HUES48 (cell line): ENCODE measurements at regions not wholly inside any gene's neighbourhood (a gene's known extent, or its start where the extent isn't known, plus 50 kb on each side); places are given as distances from the start of the nearest gene placed in this dataset.

Experiments
- H3K27ac ChIP-seq: one replicate; pipeline ENCODE4 v1.7.0; 2013; ENCODE audit warnings: low read depth, low read length, inconsistent platforms
- H3K27me3 ChIP-seq: 2 replicates; pipeline ENCODE4 v1.6.1; 2013; ENCODE audit warnings: mild to moderate bottlenecking, low read length; ENCODE audit not compliant: control insufficient read depth, insufficient read depth
- H3K36me3 ChIP-seq: 2 replicates; pipeline ENCODE4 v1.6.1; 2013; ENCODE audit warnings: low read length; ENCODE audit not compliant: control insufficient read depth, insufficient read depth
- H3K4me1 ChIP-seq: 2 replicates; pipeline ENCODE4 v1.6.1; 2013; ENCODE audit warnings: mild to moderate bottlenecking, low read length; ENCODE audit not compliant: control insufficient read depth, insufficient read depth
- H3K4me3 ChIP-seq: 2 replicates; pipeline ENCODE4 v1.5.1; 2013; ENCODE audit warnings: mild to moderate bottlenecking, low read depth, low read length
- H3K9ac ChIP-seq: 2 replicates; pipeline ENCODE4 v1.6.1; 2013; ENCODE audit warnings: mild to moderate bottlenecking, low read depth, low read length, moderate library complexity
- H3K9me3 ChIP-seq: 2 replicates; pipeline ENCODE4 v1.6.1; 2013; ENCODE audit warnings: low read length; ENCODE audit not compliant: control insufficient read depth, insufficient read depth

DNA sequence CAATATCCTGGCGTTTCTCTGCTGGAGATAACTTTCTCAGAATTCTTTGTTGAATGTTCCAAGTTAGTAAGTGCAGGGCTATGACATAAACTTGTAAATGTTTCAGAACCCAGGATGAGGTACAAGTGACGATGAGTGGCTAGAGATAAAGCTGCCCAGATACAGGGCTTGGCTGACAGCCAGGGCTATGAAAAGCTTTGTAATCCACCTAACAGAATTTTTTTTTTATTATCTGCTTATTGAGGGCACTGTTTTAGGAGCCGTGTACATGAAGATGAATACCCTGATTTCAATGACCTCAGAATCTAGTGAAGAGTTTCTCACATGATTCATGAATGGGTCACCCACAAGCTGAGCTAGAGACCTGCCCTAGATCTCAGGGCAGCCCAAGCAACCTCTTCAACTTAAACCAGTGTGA is 431.4 kb downstream of the DIPK2A start:
- Histone ChIP-seq H3K27ac (no peak overlapping the region), H3K27me3 (no peaks in the 10 kb centered on the region), H3K36me3 (no peaks in the 10 kb centered on the region), H3K9me3 (no peaks in the 10 kb centered on the region), H3K4me1 (no peaks in the 10 kb centered on the region), H3K9ac (no peak overlapping the region), H3K4me3 (no peak overlapping the region)

DNA sequence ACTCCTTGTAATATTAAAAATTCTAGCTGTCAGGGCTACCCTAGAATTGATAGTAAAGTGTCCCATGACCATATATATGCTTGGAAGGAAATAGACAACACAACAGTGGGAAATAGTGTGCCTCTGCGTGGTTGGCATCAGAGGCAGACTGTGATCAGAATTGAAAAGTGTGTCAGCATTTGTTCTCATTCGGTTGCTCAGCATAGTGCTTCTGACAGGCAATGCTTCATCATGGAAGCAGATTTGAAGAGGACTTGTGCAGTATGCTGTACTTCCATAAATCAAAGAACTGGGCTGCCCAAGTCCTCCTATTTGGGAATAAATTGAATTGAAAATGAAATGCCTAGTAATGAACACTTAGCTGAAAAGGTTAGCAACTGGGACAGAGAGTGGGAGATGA is 435.7 kb downstream of the DIPK2A start:
- Histone ChIP-seq H3K4me1 (no peaks in the 10 kb centered on the region), H3K27ac (no peak overlapping the region), H3K9me3 (no peaks in the 10 kb centered on the region), H3K36me3 (no peaks in the 10 kb centered on the region), H3K4me3 (no peak overlapping the region), H3K27me3 (no peaks in the 10 kb centered on the region), H3K9ac (no peak overlapping the region)

DNA sequence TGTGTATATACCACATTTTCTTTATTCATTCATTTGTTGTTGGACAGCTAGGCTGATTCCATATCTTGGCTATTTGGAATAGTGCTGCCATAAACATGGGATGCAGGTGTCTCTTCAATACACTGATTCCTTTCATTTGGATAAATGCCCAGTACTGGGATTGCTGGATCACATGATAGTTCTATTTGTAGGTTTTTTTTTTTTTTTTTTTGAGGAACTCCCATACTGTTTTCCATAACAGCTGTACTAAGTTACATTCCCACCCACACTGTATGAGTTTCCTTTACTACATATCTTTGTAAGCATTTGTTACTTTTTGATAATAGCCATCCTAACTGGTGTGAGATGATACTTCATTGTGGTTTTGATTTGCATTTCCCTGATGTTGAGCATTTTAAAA is 437.7 kb downstream of the DIPK2A start:
- H3K27ac ChIP-seq: no peak overlapping the region
- no peak overlapping the region for H3K4me3 ChIP-seq
- H3K36me3 ChIP-seq: no peaks in the 10 kb centered on the region
- no peaks in the 10 kb centered on the region for H3K9me3 ChIP-seq
- H3K4me1 ChIP-seq: no peaks in the 10 kb centered on the region
- no peaks in the 10 kb centered on the region for H3K27me3 ChIP-seq
- no peak overlapping the region for H3K9ac ChIP-seq

DNA sequence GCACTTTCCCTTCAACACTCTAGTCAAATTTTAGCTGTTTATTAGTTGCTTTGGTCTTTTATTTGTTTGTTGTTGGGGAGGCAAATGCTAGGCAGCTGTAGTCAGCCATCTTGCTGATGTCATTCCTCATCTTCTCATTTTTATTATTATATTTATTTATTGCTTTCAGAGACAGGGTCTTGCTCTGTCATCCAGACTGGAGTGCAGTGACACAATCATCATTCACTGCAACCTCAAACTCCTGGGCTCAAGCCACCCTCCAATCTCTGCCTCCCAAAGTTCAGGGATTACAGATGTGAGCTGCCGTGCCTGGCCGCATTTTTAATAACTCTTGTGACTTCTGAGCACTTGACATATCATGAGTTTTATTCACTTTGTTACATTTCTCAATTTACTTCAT is 441.4 kb downstream of the DIPK2A start:
- no peak overlapping the region for H3K9ac ChIP-seq
- H3K36me3 ChIP-seq: no peaks in the 10 kb centered on the region

DNA sequence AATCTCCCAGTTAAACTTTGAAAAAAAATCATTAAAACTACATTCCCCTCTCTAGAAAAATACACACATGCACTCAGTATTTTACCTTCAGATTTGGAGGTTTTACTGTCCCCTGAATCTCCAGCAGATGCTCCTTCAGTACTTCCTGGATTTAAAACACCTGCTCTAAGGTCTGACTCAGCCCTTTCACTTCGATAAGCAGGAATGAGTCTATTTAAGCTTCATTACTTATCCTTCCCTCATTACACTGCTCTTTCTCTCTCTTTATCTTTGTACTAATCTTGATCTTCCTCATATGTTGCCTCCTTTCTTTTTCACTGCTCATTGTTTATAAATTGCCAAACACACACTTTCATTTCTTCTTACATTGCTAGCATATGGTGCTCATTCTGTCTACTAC is 443.9 kb downstream of the DIPK2A start:
- no peak overlapping the region for H3K27ac ChIP-seq
- H3K27me3 ChIP-seq: no peaks in the 10 kb centered on the region
- no peak overlapping the region for H3K4me3 ChIP-seq
- no peaks in the 10 kb centered on the region for H3K9me3 ChIP-seq
- no peaks in the 10 kb centered on the region for H3K36me3 ChIP-seq
- no peak overlapping the region for H3K9ac ChIP-seq
- no peaks in the 10 kb centered on the region for H3K4me1 ChIP-seq

More for the DNA sequence above, 441.4 kb downstream of the DIPK2A start:
- Histone ChIP-seq H3K27ac (no peak overlapping the region), H3K4me1 (no peaks in the 10 kb centered on the region), H3K4me3 (no peak overlapping the region), H3K9me3 (no peaks in the 10 kb centered on the region), H3K27me3 (no peaks in the 10 kb centered on the region)

DNA sequence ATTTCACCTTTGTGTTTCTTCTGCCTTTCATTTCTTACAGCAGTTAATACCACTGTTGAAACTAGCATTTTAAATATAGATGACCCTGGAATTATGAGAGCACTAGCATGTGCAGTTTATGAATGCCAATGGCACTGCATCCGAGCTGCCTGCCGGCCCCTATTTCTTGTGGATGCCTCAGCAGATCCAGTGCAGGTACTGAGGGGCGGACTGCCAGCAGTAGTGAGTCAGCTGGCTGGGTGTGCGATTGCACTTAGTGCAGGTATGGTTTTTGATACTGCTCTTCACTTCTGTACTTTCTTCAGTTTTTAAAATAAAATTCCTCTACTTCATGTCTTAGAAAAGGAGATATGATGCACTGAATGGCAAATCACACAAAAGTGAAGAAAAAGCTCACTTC is 453.0 kb downstream of the DIPK2A start:
- H3K4me3 ChIP-seq: no peak overlapping the region
- H3K27ac ChIP-seq: no peak overlapping the region
- peaks cover 13% of the 10 kb centered on the region for H3K4me1 ChIP-seq
- H3K36me3 ChIP-seq: no peaks in the 10 kb centered on the region
- no peaks in the 10 kb centered on the region for H3K27me3 ChIP-seq
- H3K9ac ChIP-seq: no peak overlapping the region
- H3K9me3 ChIP-seq: no peaks in the 10 kb centered on the region

DNA sequence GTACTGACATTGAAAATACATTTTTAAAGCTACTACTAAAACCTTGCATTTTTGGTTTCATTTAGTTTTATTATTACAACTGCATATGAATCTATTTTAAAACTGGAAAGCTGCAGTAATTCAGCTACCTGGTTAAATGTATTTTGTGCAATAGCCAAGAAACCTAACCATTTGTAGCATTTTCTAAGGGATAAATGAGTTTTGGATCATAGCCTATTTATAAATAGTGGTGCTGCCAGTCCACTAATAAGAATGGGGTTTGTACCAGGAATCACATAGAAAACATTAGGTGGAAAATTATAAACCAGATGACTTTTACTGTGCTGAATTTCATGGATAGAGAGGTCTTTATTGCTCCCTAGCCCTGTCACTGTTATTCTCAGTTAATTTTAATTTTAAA is 454.7 kb downstream of the DIPK2A start:
- Histone ChIP-seq H3K27me3 (no peaks in the 10 kb centered on the region), H3K4me1 (peaks cover 17% of the 10 kb centered on the region), H3K36me3 (no peaks in the 10 kb centered on the region), H3K9me3 (no peaks in the 10 kb centered on the region), H3K9ac (no peak overlapping the region), H3K27ac (no peak overlapping the region), H3K4me3 (no peak overlapping the region)

DNA sequence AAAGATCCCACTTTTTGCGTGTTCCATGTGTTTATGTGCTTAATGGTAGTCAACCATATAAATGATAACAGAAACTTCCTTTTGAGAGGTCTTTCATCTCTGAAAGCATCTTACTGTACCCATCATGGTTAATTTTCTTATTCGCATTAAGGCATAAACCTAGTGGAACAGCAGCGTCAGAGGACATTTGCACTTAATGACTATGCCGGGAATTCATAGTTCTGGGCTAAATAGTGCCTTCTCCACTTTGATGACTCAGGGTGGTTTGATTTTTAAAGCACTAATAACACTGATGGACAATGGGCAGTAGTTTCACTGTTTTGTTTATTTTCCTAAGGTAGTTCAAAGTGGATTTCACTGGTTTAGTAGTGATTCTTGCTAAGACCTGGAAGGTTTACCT is 455.3 kb downstream of the DIPK2A start:
- Histone ChIP-seq H3K36me3 (no peaks in the 10 kb centered on the region), H3K27me3 (no peaks in the 10 kb centered on the region), H3K9me3 (no peaks in the 10 kb centered on the region), H3K9ac (no peak overlapping the region), H3K4me1 (peaks cover 17% of the 10 kb centered on the region), H3K4me3 (no peak overlapping the region), H3K27ac (no peak overlapping the region)

DNA sequence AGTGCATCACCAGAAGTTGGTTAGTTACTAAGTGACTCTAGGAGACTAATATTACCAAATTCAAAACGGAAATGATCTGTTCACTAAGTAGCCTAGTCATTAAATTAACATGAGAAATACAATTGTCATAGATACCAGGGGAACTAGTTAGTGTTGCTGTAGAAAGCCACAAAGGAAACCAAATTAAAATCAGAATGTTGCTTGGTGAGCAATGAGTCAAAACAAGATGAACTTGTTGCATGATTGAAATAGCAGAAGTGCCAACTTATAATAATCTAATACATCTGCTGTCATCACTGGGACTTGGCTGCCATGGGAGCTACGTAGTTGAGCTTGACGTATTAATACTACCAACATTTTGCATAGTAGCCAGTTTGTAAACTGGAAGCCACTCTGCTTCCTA is 458.1 kb downstream of the DIPK2A start:
- Histone ChIP-seq H3K9me3 (no peaks in the 10 kb centered on the region), H3K27ac (no peak overlapping the region), H3K4me3 (no peak overlapping the region), H3K9ac (no peak overlapping the region), H3K4me1 (peaks cover 17% of the 10 kb centered on the region), H3K36me3 (no peaks in the 10 kb centered on the region), H3K27me3 (no peaks in the 10 kb centered on the region)

DNA sequence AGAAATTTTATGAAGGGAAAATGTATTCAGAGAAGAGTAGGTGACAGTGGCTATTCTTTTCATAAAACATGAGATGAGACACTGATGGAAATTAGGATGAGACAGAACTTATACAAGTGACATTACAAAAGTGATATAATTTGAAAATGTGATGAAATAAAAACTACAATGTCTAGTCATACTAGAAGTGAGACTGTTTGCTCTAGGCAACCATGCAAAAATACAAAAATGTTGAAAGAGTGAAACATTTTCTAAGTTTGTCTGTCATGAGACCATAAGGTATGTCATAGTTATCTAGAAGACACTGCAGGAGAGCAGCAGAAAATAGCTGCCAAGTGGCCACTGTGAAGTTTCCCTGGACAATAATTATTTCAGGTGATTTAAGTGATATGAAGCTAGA is 459.5 kb downstream of the DIPK2A start:
- Histone ChIP-seq H3K9me3 (no peaks in the 10 kb centered on the region), H3K36me3 (no peaks in the 10 kb centered on the region), H3K4me3 (no peak overlapping the region), H3K4me1 (peaks cover 8% of the 10 kb centered on the region), H3K27me3 (no peaks in the 10 kb centered on the region), H3K9ac (no peak overlapping the region), H3K27ac (no peak overlapping the region)

DNA sequence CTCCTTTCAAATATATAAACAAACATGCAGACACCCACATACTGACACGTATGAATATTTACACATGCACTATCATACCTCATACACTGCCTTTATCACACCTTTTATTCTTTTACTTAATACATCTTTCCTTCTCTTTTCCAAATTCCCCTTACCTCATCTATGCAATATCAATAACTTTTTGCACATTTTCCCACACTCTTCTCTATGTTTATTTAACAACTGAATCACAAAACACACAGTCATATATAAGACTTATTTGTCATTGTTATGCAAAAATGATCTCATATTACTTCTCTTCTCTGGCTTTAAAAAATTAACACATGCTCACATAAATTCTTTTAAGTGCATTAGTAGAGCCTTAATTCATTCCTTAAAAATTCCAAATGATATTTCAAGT is 461.4 kb downstream of the DIPK2A start:
- no peak overlapping the region for H3K9ac ChIP-seq
- no peak overlapping the region for H3K4me3 ChIP-seq
- no peak overlapping the region for H3K27ac ChIP-seq

DNA sequence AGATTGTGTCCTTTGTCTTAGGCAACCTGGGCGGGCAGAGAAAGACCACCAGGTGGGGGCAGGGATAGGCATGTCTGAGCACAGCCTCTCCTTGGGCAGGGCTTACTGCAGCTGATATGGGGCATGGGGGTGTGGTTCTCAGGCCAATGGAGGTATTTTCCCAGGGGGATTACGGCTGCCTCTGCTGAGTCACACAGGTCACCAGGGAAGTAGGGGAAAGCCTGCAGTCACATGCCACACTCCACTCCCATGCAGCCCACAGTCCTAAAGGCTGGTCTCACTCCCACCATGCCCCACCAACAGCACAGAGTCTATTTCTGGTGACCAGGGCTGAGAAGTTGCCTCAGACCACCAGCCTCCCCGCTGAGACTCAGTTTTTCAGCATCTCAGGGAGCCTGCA is 466.4 kb downstream of the DIPK2A start:
- Histone ChIP-seq H3K4me3 (no peak overlapping the region), H3K27ac (no peak overlapping the region), H3K27me3 (no peaks in the 10 kb centered on the region), H3K4me1 (no peaks in the 10 kb centered on the region), H3K9me3 (no peaks in the 10 kb centered on the region), H3K36me3 (no peaks in the 10 kb centered on the region), H3K9ac (no peak overlapping the region)

More for the DNA sequence above, 461.4 kb downstream of the DIPK2A start:
- Histone ChIP-seq H3K4me1 (peaks cover 8% of the 10 kb centered on the region), H3K27me3 (no peaks in the 10 kb centered on the region), H3K9me3 (no peaks in the 10 kb centered on the region), H3K36me3 (no peaks in the 10 kb centered on the region)
